Right hindlimb (tissue), 1 donor: ENCODE measurements at regions not wholly inside any gene's neighbourhood (a gene's known extent, or its start where the extent isn't known, plus 50 kb on each side); places are given as distances from the start of the nearest gene placed in this dataset.

ENCODE experiments used
- DNase-seq: peaks from one replicate; pipeline ENCODE4 v3.0.0-alpha.2; 2018

- no peak for DNase-seq
Measured at GRCh38 chr14:26395726-26396125, 202.1 kb downstream of the NOVA1 start.

DNA sequence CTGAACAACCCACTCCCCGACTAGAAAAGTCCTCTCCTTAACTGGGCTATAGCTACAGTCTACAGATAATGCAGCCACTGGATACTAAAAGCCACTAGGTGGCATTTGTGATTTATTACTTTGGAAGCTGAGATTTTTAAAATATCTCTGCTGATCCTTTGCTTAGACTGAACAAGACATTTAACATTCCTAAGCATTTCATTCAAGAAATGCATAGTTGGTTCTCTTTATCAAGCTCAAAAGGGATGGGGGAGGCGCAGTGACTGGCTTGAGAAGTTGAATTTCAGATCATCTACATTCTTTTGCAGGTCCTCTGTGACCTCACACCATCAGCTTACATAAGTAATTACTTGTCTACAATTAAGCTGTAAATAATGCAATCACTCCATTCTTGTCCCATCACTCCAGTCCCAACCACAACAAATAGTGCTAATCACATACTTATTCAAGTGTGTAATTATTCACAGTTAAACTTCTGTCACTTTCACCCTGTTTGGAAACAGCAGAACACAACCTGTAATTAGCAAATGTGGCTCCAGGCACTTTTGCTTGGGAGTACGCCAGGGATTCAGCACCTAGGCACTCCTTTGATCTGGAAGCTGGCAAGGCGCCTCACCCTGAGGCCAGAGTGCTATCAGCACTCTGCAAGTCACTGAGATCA is 203.6 kb downstream of the NOVA1 start:
- DNase-seq, result no peak

GRCh38 chr14:26392498-26392897 is 205.3 kb downstream of the NOVA1 start:
- DNase-seq, result no peak

DNA sequence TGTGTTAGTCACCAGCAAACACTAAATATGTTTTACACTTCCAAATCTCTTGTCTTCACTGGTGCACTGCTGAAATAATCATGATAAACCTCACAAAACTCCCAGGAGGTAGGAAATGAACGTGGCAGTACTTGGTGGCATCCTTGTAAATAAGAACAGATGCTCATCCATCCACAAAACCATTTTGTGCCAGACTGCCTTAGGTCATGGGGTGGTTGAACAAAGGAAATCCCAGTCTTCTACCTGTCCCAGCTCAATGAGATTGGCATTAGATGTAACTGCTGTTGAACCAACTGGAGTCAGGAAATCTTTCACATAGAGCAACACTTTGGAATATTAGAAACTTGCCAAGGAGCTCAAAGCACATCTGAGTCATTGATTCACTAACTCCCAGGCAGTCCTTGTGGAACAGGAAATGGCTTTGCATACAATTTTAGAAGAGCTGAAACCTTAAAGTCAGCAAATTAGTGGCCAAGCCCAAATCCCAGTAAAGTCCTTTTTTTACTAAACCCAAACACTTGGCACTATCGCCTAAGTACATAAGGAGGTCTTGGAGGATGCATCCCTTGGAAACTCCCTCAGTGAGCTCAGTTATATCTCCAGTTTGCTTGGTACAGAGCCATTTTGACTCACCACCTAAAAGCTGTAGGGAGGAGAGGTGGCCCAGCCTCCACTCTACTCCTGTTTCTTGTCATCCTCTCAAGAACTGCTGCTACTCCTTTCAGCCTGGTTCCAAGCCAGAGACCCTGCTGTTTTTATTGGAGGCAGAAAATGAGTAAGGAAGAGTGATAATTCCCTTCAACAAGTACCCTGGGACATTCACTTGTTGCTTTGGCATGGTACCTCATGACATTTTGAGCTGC is 208.0 kb downstream of the NOVA1 start:
- peak; percentile 25 for DNase-seq

DNA sequence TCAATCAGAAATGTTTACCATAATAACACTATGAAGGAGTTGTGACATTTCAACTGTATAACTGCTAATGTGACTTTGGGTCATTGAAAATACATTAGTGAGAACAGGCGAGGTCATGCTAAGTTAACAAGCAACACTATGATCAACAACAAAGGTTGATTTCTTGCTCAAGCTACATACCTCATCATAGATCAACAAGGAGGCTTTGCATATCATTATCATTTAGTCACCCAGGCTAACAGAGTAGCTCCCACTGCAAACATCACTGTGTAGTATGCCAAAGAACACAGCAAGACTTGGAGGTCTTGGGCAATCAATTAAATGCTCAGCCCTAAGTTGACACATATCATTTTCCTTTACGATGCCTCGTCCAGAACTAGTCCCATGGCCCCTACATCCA is 212.5 kb downstream of the NOVA1 start:
- DNase-seq, result no peak

DNA sequence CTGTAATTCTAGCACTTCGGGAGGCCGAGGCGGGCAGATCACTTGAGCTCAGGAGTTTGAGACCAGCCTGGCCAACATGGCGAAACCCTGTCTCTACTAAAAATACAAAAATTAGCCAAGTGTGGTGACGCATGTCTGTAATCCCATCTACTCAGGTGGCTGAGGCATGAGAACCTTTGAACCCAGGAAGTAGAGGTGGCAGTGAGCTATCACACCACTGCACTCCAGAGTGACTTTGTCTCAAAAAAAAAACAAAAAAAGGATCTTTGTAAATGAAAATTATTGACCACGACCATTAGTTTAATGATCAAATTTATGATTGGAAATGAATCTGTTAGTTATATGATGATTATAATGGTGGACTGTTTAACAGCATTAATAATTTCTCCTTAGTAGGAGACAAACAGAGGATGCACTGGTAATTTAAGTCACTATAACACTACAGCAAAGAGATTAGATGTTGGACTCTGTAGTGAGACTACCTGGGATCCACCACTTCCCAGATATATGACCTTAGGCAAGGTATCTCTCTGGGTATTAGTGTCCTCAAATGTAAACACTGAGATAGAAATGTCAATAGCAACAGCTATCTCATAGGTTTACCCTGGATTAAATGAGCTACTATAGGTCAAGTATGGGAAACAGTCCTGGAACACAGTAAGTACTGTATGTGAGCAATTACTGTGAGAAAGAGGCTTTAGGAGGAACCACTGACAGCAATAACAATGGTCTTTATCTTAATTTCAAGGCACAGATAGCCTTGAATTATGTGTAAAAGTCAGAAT is 214.7 kb downstream of the NOVA1 start:
- no peak for DNase-seq

DNA sequence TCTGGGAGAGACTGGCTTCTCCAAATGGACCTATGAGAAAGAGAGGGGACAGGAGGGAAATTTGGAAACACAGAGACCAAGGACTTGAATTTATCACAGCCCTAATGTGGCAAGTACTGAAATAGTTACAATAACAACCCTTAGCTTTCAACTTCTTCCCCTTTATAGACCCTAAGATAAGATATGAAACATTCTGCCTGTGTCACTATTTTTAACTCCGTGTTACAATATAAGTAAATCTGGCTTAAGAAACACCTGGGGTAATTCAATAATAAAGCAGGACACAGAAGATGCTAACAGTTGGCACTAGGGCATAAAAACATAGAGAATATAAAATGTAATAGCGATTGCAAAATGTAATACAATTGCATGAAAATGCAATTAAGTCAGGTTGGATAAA is 216.4 kb downstream of the NOVA1 start:
- no peak for DNase-seq

DNA sequence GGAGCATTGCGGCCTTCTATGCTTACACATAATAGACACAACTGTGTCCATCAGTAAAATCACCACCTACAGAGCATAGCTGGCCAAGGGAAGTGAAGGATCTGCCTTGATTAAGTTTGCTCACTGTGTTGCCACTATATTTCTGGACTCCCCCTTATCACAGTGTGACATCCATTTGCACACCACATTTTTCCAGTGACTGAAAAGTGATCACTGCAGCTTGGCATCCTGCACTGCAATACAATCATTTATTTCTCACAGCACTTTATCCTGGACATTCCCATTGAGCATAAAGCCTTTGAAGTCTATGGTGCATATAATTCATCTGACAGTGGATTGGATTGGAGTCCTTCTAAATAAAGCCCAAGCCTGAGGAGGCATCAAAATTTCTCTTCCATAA is 217.2 kb downstream of the NOVA1 start:
- no peak for DNase-seq

DNA sequence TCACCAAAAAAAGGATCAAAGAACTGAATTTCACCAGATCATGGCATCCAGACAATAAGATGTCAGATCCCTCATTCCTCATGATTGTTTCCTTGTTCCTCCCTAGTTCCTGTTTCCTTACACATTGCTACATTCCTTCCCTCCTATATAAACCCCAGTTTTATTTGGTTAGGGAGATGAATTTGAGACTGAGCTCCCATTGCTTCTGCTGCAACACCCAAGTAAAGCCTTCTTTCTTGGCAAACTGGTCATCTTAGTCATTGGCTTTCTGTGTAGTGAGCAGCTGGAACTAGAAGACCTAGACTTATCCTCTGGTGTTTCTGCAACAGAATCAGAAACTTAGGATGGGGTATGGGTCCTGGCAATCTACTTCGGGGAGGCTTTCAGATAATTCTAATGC is 217.9 kb downstream of the NOVA1 start:
- DNase-seq, result no peak

GRCh38 chr14:26377150-26377549 is 220.7 kb downstream of the NOVA1 start:
- DNase-seq, result no peak

- DNase-seq, result peak; percentile 29
Measured at GRCh38 chr14:26370115-26370514, 227.7 kb downstream of the NOVA1 start.

- DNase-seq, result no peak
Measured at GRCh38 chr14:26363689-26364088, 234.1 kb downstream of the NOVA1 start.

- DNase-seq, result no peak
Measured at GRCh38 chr14:26344596-26344995, 253.2 kb downstream of the NOVA1 start.

DNA sequence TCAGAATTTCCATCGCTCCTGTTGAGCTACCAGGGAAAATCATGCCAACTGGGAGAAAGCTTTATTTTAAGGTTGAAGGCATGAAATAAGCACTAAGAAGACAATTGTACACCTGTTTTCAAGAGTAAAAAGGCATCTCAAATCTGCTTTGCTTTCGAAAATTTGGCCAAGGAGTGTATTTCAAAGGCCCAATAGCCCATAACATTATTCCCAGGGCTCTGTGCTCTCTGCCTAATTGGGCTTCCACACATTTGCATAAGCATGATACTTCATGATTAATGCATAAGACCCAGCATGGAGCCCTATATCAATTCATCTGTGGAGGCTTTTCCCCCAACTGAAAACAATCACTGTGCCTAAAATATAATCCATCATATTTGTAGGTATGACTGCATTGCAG is 258.5 kb downstream of the NOVA1 start:
- DNase-seq, result no peak

DNA sequence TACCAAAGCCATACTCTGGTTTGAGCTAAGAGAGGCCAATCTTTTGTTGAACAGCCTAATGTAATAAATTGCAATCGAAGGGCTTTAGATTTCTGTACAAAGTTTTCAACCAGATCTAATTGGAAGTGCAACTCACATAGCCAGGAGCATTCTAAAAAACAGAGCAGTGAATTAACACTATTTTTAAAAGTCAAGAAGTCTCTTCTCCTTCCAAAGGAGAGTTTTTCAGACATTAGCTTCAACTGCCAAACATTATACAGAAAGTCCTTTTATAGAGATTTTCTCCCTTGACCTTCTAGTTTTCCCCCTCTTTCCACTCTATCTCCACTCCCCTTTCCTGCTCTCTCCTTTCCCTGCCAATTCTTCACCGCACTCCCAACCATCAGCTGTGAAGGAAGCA is 259.6 kb downstream of the NOVA1 start:
- DNase-seq, result no peak

DNA sequence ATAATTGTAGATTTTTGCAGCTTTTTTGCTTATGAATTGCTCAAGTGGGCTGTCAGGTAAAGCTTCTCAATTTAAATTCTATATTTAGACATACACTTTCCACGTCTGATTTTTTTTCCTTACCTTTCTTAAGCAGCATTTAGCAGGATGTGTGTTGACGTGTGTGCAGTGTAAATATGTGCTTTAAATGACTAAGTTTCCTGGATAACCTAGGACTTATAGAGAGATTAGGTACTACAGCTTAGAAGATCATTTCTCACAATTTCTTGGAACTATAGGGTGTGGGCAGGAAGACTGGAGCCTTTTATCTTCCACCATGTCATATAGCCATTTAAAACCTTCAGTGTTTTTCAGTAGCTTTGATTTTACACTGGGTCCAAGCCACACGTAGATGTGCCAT is 263.5 kb downstream of the NOVA1 start:
- DNase-seq, result no peak

- DNase-seq, result no peak
Measured at GRCh38 chr14:26332966-26333365, 264.9 kb downstream of the NOVA1 start.

DNA sequence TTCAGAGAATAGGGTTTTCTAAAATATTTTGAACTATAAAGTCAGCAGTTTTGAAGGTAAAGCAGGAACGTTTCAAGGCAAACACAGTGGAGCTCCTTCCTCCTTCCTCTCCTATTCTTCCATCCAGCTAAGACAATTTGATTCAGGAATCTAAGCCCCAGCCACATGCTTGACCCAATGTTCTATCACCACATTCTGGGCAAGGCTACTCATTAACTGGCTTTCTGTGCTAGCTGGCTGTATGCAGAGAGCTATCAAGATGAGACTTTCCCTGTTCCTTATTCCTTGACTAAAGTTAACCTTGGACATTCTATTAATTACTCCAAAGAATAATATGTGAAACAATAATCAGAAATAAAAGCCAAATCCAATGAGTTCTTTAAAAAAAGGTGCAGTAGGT is 266.9 kb downstream of the NOVA1 start:
- DNase-seq, result no peak

DNA sequence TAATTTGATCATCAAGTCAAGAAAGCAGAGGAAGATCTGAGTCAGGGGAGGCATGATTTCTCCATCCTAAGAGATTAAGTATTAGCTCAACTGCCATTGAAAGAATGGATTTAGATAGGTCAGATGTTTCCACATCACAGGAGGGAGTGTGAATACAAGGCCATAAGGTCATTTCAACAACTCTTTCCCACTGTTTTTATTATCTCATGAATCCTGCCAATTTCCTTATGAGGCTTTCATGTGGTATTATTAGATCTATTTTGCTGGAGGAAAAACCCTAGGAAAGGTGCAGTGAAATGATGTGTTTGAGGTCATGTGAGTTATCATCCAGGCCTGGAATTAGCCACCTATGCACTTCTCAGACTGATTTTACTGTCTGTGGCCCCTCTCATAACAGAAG is 269.0 kb downstream of the NOVA1 start:
- DNase-seq, result no peak

- no peak for DNase-seq
Measured at GRCh38 chr14:26323869-26324268, 274.0 kb downstream of the NOVA1 start.

DNA sequence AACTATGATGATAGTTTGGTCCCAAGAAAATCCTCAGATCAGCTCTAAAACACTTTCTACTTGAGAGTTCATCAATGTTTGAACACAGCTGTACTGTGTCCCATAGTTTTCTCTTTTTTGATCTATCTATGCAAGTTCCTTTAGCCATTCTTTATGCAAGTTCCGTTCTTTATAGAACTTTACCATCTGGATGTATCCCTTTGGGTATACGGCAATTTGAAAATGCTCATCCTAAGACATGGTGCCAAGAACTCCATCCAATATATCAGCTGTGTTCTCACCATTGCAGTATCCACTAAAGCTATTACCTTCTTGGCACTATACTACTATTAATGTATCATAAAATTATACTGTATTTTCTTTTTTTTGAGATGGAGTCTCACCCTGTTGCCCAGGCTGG is 276.9 kb downstream of the NOVA1 start:
- no peak for DNase-seq

DNA sequence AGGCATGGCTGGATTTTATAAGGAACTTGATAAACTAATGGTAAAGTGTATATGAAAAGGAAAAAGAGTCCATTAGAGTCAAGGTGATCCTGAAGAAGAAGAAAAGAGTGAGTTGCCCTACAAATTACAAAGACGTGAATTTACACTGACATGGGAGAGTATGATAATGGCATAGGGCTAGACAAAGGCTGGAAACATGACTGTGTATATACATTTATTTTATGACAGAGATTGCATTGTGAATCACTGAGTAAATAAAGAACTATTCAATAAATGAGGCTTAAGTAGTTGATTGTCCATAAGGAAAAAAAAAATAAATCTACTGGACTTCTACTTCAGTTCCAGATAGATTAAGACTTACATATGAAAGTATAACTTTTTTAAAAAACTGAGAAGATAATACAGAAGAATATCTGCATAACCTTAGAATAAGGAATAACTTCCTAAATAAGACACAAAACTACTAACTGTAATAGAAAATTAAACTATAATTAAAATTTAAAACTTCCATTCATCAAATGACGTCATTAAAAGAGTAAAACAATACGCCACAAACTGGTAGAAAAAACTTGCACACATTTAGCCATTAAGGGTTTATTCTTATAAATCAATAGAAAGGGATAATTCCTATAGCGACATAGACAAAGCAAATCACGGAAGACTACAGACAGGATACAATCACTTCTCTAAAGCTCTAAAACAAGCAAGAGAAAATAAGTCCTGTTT is 278.5 kb downstream of the NOVA1 start:
- no peak for DNase-seq

GRCh38 chr14:26304056-26304455 is 293.8 kb downstream of the NOVA1 start:
- no peak for DNase-seq
